HEK293T (cell line): ENCODE measurements at regions not wholly inside any gene's neighbourhood (a gene's known extent, or its start where the extent isn't known, plus 50 kb on each side); places are given as distances from the start of the nearest gene placed in this dataset.

Experiments used
- ELF4 ChIP-seq: fragments of 450-650 bp; IDR thresholded peaks from 2 replicates; pipeline ENCODE4 v1.6.1; 2017; ENCODE audit warnings: antibody characterized with exemption
- SUZ12 ChIP-seq: fragments of 450-650 bp; IDR thresholded peaks from 2 replicates; pipeline ENCODE4 v1.6.1; 2016; ENCODE audit warnings: mild to moderate bottlenecking

- TF ChIP-seq ELF4 (no peak), SUZ12 (no peak)
Measured at GRCh38 chr4:182089326-182089725, 153.9 kb upstream of the TENM3 start.
